HFFc6 (cell line): ENCODE measurements at regions not wholly inside any gene's neighbourhood (a gene's known extent, or its start where the extent isn't known, plus 50 kb on each side); places are given as distances from the start of the nearest gene placed in this dataset.

Experiments
- DNase-seq: peaks from one replicate; pipeline ENCODE4 v3.0.0-alpha.2; 2018
- H3K27ac Mint-ChIP-seq: 2 replicates; pipeline ENCODE4 v1.8.0; 2020; ENCODE audit warnings: mild to moderate bottlenecking, mixed read lengths
- H3K27me3 Mint-ChIP-seq: 2 replicates; pipeline ENCODE4 v1.8.0; 2021; ENCODE audit warnings: mild to moderate bottlenecking, moderate library complexity, mixed read lengths; ENCODE audit not compliant: insufficient read depth
- H3K36me3 Mint-ChIP-seq: 2 replicates; pipeline ENCODE4 v1.8.0; 2021; ENCODE audit warnings: low read depth, mixed read lengths
- H3K4me1 Mint-ChIP-seq: 2 replicates; pipeline ENCODE4 v1.8.0; 2020; ENCODE audit warnings: low read depth, mixed read lengths
- H3K4me3 Mint-ChIP-seq: 2 replicates; pipeline ENCODE4 v1.8.0; 2020; ENCODE audit warnings: mild to moderate bottlenecking, moderate library complexity, mixed read lengths
- H3K9me3 Mint-ChIP-seq: 2 replicates; pipeline ENCODE4 v1.8.0; 2020; ENCODE audit warnings: mild to moderate bottlenecking, mixed read lengths
- TF ChIP-seq, protein P1 (sequence below): fragments of 200-600 bp; sonication (generic); IDR thresholded peaks from 2 replicates; pipeline ENCODE4 v1.5.0; 2021; ENCODE audit warnings: antibody characterized with exemption, mild to moderate bottlenecking

DNA sequence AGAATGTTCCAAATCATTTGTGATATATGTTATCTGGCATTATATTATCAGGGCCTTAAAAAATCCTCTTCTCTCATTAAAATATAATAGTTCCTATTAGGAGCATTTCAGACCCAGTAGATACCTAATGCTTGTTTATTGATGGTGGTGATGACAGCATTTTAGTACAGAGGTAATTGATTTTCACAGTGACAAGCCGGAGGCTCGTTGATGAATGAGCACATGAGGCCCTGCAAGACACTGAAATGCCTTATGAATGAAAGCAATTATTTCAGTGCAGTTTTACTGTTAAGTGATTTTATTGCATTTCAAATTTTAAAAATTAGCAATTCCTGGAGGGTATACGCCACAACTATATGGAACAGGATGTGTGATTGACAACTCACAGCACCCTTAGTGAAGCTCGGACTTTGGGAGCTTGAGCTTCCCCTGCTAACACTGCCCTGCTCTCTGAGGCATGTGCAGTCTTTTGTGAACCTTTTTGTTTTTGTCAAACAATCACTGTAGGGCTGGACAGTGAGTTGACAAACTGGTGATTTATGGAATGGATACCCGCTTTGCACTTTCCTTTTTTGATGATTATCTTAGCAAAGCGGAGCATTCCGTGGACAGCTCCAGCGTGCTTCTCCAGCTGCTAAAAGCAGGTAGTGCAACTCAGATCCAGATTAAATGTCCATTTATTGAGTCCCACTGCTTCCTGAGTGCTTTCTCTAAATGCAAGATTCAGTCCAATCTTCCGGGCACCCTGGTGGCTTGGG lies 187.0 kb upstream of the ATP10A start:
- peaks cover 12% of the 10 kb centered on the region for H3K4me1 Mint-ChIP-seq
- no peak overlapping the region for H3K4me3 Mint-ChIP-seq
- DNase-seq, result no peak
- H3K9me3 Mint-ChIP-seq, result peaks cover 4% of the 10 kb centered on the region; the same call in 1 of the 2 replicates
- H3K27me3 Mint-ChIP-seq, result peaks cover 21% of the 10 kb centered on the region
- no peak overlapping the region for H3K27ac Mint-ChIP-seq
- H3K36me3 Mint-ChIP-seq, result no peaks in the 10 kb centered on the region
- TF ChIP-seq, protein P1, sequence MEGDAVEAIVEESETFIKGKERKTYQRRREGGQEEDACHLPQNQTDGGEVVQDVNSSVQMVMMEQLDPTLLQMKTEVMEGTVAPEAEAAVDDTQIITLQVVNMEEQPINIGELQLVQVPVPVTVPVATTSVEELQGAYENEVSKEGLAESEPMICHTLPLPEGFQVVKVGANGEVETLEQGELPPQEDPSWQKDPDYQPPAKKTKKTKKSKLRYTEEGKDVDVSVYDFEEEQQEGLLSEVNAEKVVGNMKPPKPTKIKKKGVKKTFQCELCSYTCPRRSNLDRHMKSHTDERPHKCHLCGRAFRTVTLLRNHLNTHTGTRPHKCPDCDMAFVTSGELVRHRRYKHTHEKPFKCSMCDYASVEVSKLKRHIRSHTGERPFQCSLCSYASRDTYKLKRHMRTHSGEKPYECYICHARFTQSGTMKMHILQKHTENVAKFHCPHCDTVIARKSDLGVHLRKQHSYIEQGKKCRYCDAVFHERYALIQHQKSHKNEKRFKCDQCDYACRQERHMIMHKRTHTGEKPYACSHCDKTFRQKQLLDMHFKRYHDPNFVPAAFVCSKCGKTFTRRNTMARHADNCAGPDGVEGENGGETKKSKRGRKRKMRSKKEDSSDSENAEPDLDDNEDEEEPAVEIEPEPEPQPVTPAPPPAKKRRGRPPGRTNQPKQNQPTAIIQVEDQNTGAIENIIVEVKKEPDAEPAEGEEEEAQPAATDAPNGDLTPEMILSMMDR, result no peak

DNA sequence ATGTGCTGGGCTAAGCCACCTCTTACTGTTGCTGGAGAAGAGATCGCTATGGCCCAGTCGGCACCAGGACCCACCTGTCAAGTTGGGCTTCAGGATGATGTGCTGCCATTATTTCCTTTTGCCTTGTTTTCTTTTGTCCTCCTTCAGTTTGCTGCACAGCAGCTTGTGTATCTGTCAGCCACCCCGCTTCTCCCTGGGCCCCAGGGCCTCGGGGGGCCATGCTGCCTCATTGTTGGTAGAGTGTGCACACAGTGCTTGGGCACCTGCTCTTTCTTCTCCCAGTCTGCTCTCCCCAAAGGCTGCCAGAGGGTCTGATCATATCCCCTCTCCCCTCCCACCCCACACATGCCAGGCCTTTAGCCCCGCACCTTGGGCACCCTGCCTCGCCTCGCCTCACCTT lies 185.5 kb upstream of the ATP10A start:
- peaks cover 7% of the 10 kb centered on the region; the same call in 1 of the 2 replicates for H3K9me3 Mint-ChIP-seq
- no peak overlapping the region for H3K27ac Mint-ChIP-seq
- TF ChIP-seq, protein P1, result no peak

DNA sequence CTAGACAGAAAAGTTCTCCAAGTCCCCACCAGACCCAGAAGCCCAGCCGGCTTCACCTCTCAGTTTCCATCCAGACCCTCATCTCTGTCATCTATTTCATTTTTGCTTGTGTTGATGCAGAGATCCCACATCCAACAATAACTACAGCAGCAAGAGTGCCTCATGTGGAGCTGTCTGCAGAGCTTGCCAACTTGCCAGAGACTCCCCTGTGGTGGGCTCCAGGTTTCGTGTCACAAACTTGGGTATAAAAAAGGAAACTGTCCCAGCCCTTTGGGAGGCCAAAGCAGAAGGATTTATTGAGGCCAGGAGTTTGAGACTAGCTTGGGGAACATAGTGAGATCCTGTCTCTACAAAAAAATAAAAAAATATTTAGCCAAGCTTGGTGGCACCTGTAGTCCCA lies 182.4 kb upstream of the ATP10A start:
- peaks cover 5% of the 10 kb centered on the region; the same call in 1 of the 2 replicates for H3K4me1 Mint-ChIP-seq
- H3K9me3 Mint-ChIP-seq, result peaks cover 7% of the 10 kb centered on the region; the same call in 1 of the 2 replicates
- H3K36me3 Mint-ChIP-seq, result no peaks in the 10 kb centered on the region
- H3K4me3 Mint-ChIP-seq, result no peak overlapping the region
- H3K27me3 Mint-ChIP-seq, result peaks cover 9% of the 10 kb centered on the region
- DNase-seq, result no peak
- H3K27ac Mint-ChIP-seq, result no peak overlapping the region
- TF ChIP-seq, protein P1, result no peak

More for the DNA sequence above, 185.5 kb upstream of the ATP10A start:
- peaks cover 21% of the 10 kb centered on the region for H3K27me3 Mint-ChIP-seq
- no peaks in the 10 kb centered on the region for H3K36me3 Mint-ChIP-seq
- no peak for DNase-seq
- H3K4me1 Mint-ChIP-seq, result peaks cover 16% of the 10 kb centered on the region
- no peak overlapping the region for H3K4me3 Mint-ChIP-seq

DNA sequence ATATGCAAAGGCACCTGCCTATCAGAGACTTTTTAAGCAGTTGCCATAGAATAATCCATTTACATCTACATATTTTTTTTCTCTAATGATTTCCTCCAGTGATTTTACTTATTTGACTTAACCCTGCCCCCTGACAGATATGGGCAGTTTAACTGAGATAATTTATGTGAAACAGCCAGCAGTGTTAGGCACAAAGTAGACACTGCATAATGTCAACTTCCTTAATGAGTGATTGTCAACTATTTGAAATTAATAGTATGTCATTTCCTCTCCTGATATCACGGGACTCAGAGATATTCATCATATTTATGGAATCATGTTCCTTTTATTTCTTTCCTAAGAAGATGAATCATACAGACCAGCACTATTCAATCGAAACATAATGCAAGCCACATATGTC lies 179.9 kb upstream of the ATP10A start:
- no peak for DNase-seq
- Mint-ChIP-seq H3K9me3 (peaks cover 7% of the 10 kb centered on the region; the same call in 1 of the 2 replicates), H3K36me3 (no peaks in the 10 kb centered on the region), H3K4me3 (no peak overlapping the region), H3K27ac (no peak overlapping the region), H3K4me1 (peaks cover 5% of the 10 kb centered on the region; the same call in 1 of the 2 replicates), H3K27me3 (peaks cover 11% of the 10 kb centered on the region)
- TF ChIP-seq, protein P1, result no peak

DNA sequence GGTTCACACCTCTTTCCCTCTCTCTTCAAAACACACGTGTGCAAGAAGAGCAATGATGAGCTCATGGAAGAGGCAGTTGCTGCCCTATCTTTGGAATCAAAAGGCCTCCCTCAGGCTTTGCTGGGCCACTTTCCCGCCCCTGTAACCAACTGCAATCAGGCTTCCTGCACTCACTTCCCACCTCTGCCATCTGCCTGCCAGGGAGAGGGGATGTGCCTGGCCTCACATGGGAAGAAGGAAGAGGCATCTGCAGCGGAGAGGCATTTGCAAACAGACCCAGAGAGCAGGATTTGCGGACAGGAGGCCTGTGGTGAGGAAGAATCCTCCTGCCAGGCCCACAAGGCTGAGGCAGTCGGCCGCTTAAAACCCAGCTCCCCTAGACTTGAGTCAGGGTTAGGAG lies 175.6 kb upstream of the ATP10A start:
- Mint-ChIP-seq H3K27me3 (peaks cover 9% of the 10 kb centered on the region), H3K27ac (no peak overlapping the region), H3K9me3 (no peaks in the 10 kb centered on the region), H3K36me3 (no peaks in the 10 kb centered on the region), H3K4me1 (peaks cover 1% of the 10 kb centered on the region; the same call in 1 of the 2 replicates), H3K4me3 (no peak overlapping the region)
- no peak for DNase-seq
- TF ChIP-seq, protein P1, result no peak
